ENCODE measurements at regions not wholly inside any gene's neighbourhood (a gene's known extent, or its start where the extent isn't known, plus 50 kb on each side); places are given as distances from the start of the nearest gene placed in this dataset.

DNA sequence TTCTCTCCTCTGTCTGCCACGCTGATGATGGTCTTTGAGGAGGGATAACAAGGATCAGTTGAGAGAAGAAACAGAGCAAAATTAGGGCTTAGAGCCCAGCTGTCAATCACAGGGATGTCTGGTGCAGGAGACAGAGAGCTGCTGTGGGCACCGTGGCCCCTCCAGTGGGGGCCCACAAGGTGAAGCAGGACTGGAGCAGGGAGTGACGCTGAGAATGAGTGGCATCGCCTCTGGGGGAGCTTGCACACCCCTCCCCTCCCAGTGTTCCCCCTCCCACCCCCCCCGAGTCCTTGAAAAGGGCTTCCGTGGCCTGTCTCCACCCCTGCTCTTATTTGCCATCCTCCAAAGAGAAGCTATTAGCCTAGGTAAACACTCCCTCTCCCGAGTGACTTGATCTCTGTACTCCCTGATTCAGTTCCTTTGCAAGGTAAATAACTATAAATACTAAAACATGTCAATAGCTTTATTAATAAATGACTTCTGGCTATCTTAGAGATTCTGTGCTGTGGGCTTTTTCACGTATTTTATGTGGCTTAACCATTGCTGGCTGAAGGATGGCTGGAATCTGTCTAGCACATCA is 440.0 kb downstream of the ZNF536 start:
- Mint-ChIP-seq H3K4me3 (no peak overlapping the region), H3K36me3 (ENCODE audit: insufficient read depth in 1 of 3, low read depth in 3 of 3) (no peaks in the 10 kb centered on the region; a peak in 1 of 7 replicates), H3K27ac (no peak overlapping the region), H3K27me3 (ENCODE audit: low read depth) (peaks cover 16% of the 10 kb centered on the region), H3K9me3 (peaks cover 3 to 8% of the 10 kb centered on the region in 2 experiments; a peak in 3 of 5 replicates), H3K4me1 (peaks cover 0 to 2% of the 10 kb centered on the region in 2 experiments; a peak in 1 of 4 replicates)
- Histone ChIP-seq H3T11ph (ENCODE audit: low read length) (no peak overlapping the region), H3K79me1 (ENCODE audit: insufficient read depth, low read depth, low read length, poor library complexity, severe bottlenecking) (no peaks in the 10 kb centered on the region), H3K18ac (ENCODE audit: insufficient read length, low read depth, low read length) (no peak overlapping the region), H3K23me2 (ENCODE audit: insufficient read length, low read depth, low read length, poor library complexity, severe bottlenecking) (no peaks in the 10 kb centered on the region), H3K9me3 (ENCODE audit: control insufficient read depth, low read depth, low read length) (no peaks in the 10 kb centered on the region), H4K20me1 (ENCODE audit: control insufficient read depth, insufficient read depth, insufficient read length) (no peaks in the 10 kb centered on the region), H4K91ac (ENCODE audit: insufficient read length, low read depth, low read length) (no peak overlapping the region), H2BK12ac (ENCODE audit: insufficient read length, low read depth, low read length) (no peak overlapping the region), H3K23ac (ENCODE audit: insufficient read length, low read depth, low read length) (no peak overlapping the region), H3K27ac (ENCODE audit: insufficient read length, low read depth, low read length) (no peak overlapping the region), H3K4me1 (ENCODE audit: insufficient read depth, low read length) (no peaks in the 10 kb centered on the region), H3K9ac (ENCODE audit: extremely low read depth, insufficient read length, low read length) (no peak overlapping the region), H3K56ac (ENCODE audit: insufficient read length, low read depth, low read length) (no peak overlapping the region), H2BK120ac (ENCODE audit: low read depth, low read length, poor library complexity, severe bottlenecking) (no peak overlapping the region), H2BK5ac (ENCODE audit: insufficient read length, low read length) (no peak overlapping the region), H4K8ac (replicated peaks; ENCODE audit: insufficient read length, low read depth, low read length) (no peak overlapping the region), H3K4me2 (ENCODE audit: insufficient read depth, insufficient read length, low read length) (no peak overlapping the region), H3K27me3 (ENCODE audit: insufficient read depth, low read length) (no peaks in the 10 kb centered on the region), H2BK15ac (ENCODE audit: low read depth, low read length) (no peak overlapping the region), H3K79me2 (ENCODE audit: insufficient read depth, low read length) (no peaks in the 10 kb centered on the region), H2BK20ac (ENCODE audit: low read depth, low read length, poor library complexity, severe bottlenecking) (no peak overlapping the region), H3K14ac (ENCODE audit: insufficient read depth, low read length) (no peak overlapping the region), H4K5ac (ENCODE audit: insufficient read length, low read depth, low read length) (no peak overlapping the region), H2AK5ac (ENCODE audit: insufficient read length, low read length) (no peak overlapping the region), H2AFZ (ENCODE audit: low read length) (no peak overlapping the region), H3K4ac (ENCODE audit: low read depth, low read length) (no peak overlapping the region)
- WGBS (ENCODE audit: extremely low coverage, insufficient read length, low lambda C conversion rate) = no CpG with 5 or more reads among the region's 8 CpGs
- no peak for DNase-seq
- TF ChIP-seq, protein P1, sequence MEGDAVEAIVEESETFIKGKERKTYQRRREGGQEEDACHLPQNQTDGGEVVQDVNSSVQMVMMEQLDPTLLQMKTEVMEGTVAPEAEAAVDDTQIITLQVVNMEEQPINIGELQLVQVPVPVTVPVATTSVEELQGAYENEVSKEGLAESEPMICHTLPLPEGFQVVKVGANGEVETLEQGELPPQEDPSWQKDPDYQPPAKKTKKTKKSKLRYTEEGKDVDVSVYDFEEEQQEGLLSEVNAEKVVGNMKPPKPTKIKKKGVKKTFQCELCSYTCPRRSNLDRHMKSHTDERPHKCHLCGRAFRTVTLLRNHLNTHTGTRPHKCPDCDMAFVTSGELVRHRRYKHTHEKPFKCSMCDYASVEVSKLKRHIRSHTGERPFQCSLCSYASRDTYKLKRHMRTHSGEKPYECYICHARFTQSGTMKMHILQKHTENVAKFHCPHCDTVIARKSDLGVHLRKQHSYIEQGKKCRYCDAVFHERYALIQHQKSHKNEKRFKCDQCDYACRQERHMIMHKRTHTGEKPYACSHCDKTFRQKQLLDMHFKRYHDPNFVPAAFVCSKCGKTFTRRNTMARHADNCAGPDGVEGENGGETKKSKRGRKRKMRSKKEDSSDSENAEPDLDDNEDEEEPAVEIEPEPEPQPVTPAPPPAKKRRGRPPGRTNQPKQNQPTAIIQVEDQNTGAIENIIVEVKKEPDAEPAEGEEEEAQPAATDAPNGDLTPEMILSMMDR (conservative IDR thresholded peaks at IDR 0.05) = no peak

Data from H9 (cell line).